Testis (tissue), 2 donors: ENCODE measurements at regions not wholly inside any gene's neighbourhood (a gene's known extent, or its start where the extent isn't known, plus 50 kb on each side); places are given as distances from the start of the nearest gene placed in this dataset.
"Not testable (repeated sequence)": the region's sequence is repeated elsewhere in the genome, so short reads cannot be mapped to it uniquely, and the experiment has no call there.

Experiments used
- CTCF ChIP-seq, 3 experiments: fragments of 450-650 bp in 2 of 3; fragments of 200-600 bp in 1 of 3; sonication (generic) in 1 of 3; IDR thresholded peaks; one replicate each; pipeline ENCODE4 v1.5.1; 2016 to 2019; ENCODE audit warnings: antibody characterized with exemption in 3 of 3, mild to moderate bottlenecking in 2 of 3, moderate library complexity in 1 of 3
- POLR2A ChIP-seq: fragments of 450-650 bp; IDR thresholded peaks from one replicate; pipeline ENCODE4 v1.6.1; 2017; ENCODE audit warnings: antibody characterized with exemption, mild to moderate bottlenecking, moderate library complexity

- not testable (repeated sequence) for TF ChIP-seq CTCF (IDR thresholded peaks at IDR 0.05); POLR2A
Observed at GRCh38 chr3:75500357-75500756, 163.8 kb upstream of the FRG2C start.
